ENCODE measurements at regions not wholly inside any gene's neighbourhood (a gene's known extent, or its start where the extent isn't known, plus 50 kb on each side); places are given as distances from the start of the nearest gene placed in this dataset.
A peak's percentile ranks its signal among the peaks of the same experiment; 100 is the strongest.

GRCh38 chr3:25362118-25362517 lies 65.9 kb upstream of the RARB start:
- ATAC-seq (no peak), DNase-seq (ENCODE audit: low spot score) (peak; percentile 16)
- no peaks in the 10 kb centered on the region for H3K27me3 ChIP-seq (ENCODE audit: insufficient read depth)
- H3K4me1 Mint-ChIP-seq, result 0 out of 3 replicates have a peak, but pooled peaks cover 3% of the 10 kb centered on the region
- H3F3A ChIP-seq (replicated peaks; ENCODE audit: low read depth), result no peaks in the 10 kb centered on the region
- H3K79me2 ChIP-seq (replicated peaks; ENCODE audit: insufficient read depth), result no peaks in the 10 kb centered on the region
- no peak overlapping the region for H3K4me2 ChIP-seq
- H3K36me3 ChIP-seq (ENCODE audit: insufficient read depth), result no peaks in the 10 kb centered on the region
- H3K36me3 Mint-ChIP-seq (ENCODE audit: low read depth), result 0 out of 3 replicates have a peak, but pooled peaks cover 2% of the 10 kb centered on the region
- no peak overlapping the region for H3K4me3 Mint-ChIP-seq
- TF ChIP-seq EZH2phosphoT487 (IDR thresholded peaks at IDR 0.05; ENCODE audit: unreplicated experiment) (no peak), POLR2AphosphoS5 (IDR thresholded peaks at IDR 0.05; ENCODE audit: low read depth) (no peak), REST (IDR thresholded peaks at IDR 0.05; ENCODE audit: unreplicated experiment) (no peak), JUNB (IDR thresholded peaks at IDR 0.05; ENCODE audit: unreplicated experiment) (no peak), NANOG (IDR thresholded peaks at IDR 0.05; ENCODE audit: borderline replicate concordance) (no peak), EZH2 (IDR thresholded peaks at IDR 0.05; ENCODE audit: low read depth, unreplicated experiment) (no peak)
- H3K4me1 ChIP-seq (ENCODE audit: insufficient read depth), result no peaks in the 10 kb centered on the region
- H4K20me1 ChIP-seq (replicated peaks; ENCODE audit: insufficient read depth), result no peaks in the 10 kb centered on the region
- H3K27me3 Mint-ChIP-seq (ENCODE audit: insufficient read depth, low read depth, poor library complexity), result peaks cover 2% of the 10 kb centered on the region
- no peak overlapping the region for H3K4me3 ChIP-seq
- no peak overlapping the region for H3K27ac ChIP-seq (ENCODE audit: low read depth)
- H3K27ac Mint-ChIP-seq, result no peak overlapping the region
- peaks cover 7% of the 10 kb centered on the region; the same call in 2 of the 3 replicates for H3K9me3 Mint-ChIP-seq
- H2AFZ ChIP-seq, result peak overlapping the region; percentile 83; the same call in 1 of the 2 replicates
- peaks cover 8% of the 10 kb centered on the region; the same call in 1 of the 2 replicates for H3K9me2 ChIP-seq (ENCODE audit: insufficient read depth)

GRCh38 chr3:25365636-25366035 lies 62.4 kb upstream of the RARB start:
- H3K27ac ChIP-seq (ENCODE audit: low read depth), result no peak overlapping the region
- ATAC-seq (no peak), DNase-seq (ENCODE audit: low spot score) (no peak)
- Mint-ChIP-seq H3K4me1 (0 out of 3 replicates have a peak, but pooled peaks cover 3% of the 10 kb centered on the region), H3K36me3 (ENCODE audit: low read depth) (no peaks in the 10 kb centered on the region), H3K4me3 (no peak overlapping the region), H3K27me3 (ENCODE audit: insufficient read depth, low read depth, poor library complexity) (peaks cover 2% of the 10 kb centered on the region), H3K27ac (no peak overlapping the region), H3K9me3 (no peaks in the 10 kb centered on the region)
- H3K4me3 ChIP-seq, result no peak overlapping the region
- H3K36me3 ChIP-seq (ENCODE audit: insufficient read depth), result no peaks in the 10 kb centered on the region
- no peaks in the 10 kb centered on the region for H3K27me3 ChIP-seq (ENCODE audit: insufficient read depth)
- H3K4me1 ChIP-seq (ENCODE audit: insufficient read depth), result no peaks in the 10 kb centered on the region
- no peaks in the 10 kb centered on the region for H4K20me1 ChIP-seq (replicated peaks; ENCODE audit: insufficient read depth)
- H2AFZ ChIP-seq, result no peak overlapping the region; the same call in 1 of the 2 replicates
- H3K79me2 ChIP-seq (replicated peaks; ENCODE audit: insufficient read depth), result no peaks in the 10 kb centered on the region
- no peaks in the 10 kb centered on the region for H3F3A ChIP-seq (replicated peaks; ENCODE audit: low read depth)
- H3K4me2 ChIP-seq, result no peak overlapping the region
- H3K9me2 ChIP-seq (ENCODE audit: insufficient read depth), result peaks cover 8% of the 10 kb centered on the region; the same call in 1 of the 2 replicates
- TF ChIP-seq EZH2phosphoT487 (IDR thresholded peaks at IDR 0.05; ENCODE audit: unreplicated experiment) (no peak), CREB1 (CRISPR knock-in tag; IDR thresholded peaks at IDR 0.05; ENCODE audit: low read depth) (no peak), POLR2AphosphoS5 (IDR thresholded peaks at IDR 0.05; ENCODE audit: low read depth) (no peak), STAT1 (IDR thresholded peaks at IDR 0.05; ENCODE audit: unreplicated experiment) (no peak), ZNF331 (CRISPR knock-in tag; IDR thresholded peaks at IDR 0.05; ENCODE audit: low read depth) (no peak), ZNF462 (CRISPR knock-in tag; IDR thresholded peaks at IDR 0.05) (no peak), NANOG (IDR thresholded peaks at IDR 0.05; ENCODE audit: borderline replicate concordance) (no peak), JUNB (IDR thresholded peaks at IDR 0.05; ENCODE audit: unreplicated experiment) (no peak), ZNF114 (CRISPR knock-in tag; IDR thresholded peaks at IDR 0.05) (no peak)
